VCaP (cell line): ENCODE measurements at regions not wholly inside any gene's neighbourhood (a gene's known extent, or its start where the extent isn't known, plus 50 kb on each side); places are given as distances from the start of the nearest gene placed in this dataset.

Experiments used
- H3K27ac ChIP-seq: fragments of 450-650 bp; 2 replicates; pipeline ENCODE4 v1.5.1; 2017
- CTCF ChIP-seq: fragments of 450-650 bp; conservative IDR thresholded peaks from 2 replicates; pipeline ENCODE4 v1.5.1; 2017; ENCODE audit warnings: mild to moderate bottlenecking, moderate library complexity

- H3K27ac ChIP-seq = no peak overlapping the region
- no peak for TF ChIP-seq CTCF
These were observed 467.1 kb downstream of the MIAT start for GRCh38 chr22:27124351-27124966.

GRCh38 chr22:27125539-27125938, 468.2 kb downstream of the MIAT start:
- H3K27ac ChIP-seq = no peak overlapping the region
- TF ChIP-seq CTCF = no peak

GRCh38 chr22:27127911-27128310, 470.5 kb downstream of the MIAT start:
- H3K27ac ChIP-seq = no peak overlapping the region; the same call in 1 of the 2 replicates
- no peak for TF ChIP-seq CTCF

- H3K27ac ChIP-seq = peak overlapping the region; percentile 5; the same call in 1 of the 2 replicates
- no peak for TF ChIP-seq CTCF
These were observed 471.2 kb downstream of the MIAT start for GRCh38 chr22:27128461-27129085.

GRCh38 chr22:27129266-27129665, 471.9 kb downstream of the MIAT start:
- TF ChIP-seq CTCF = no peak
- H3K27ac ChIP-seq = peak overlapping the region; percentile 5; the same call in 1 of the 2 replicates

GRCh38 chr22:27130906-27131305, 473.5 kb downstream of the MIAT start:
- no peak for TF ChIP-seq CTCF
- no peak overlapping the region for H3K27ac ChIP-seq

GRCh38 chr22:27131346-27131745, 474.0 kb downstream of the MIAT start:
- TF ChIP-seq CTCF = no peak
- no peak overlapping the region for H3K27ac ChIP-seq
